Small intestine (tissue), 7 donors: ENCODE measurements at regions not wholly inside any gene's neighbourhood (a gene's known extent, or its start where the extent isn't known, plus 50 kb on each side); places are given as distances from the start of the nearest gene placed in this dataset.
"Not testable (repeated sequence)": the region's sequence is repeated elsewhere in the genome, so short reads cannot be mapped to it uniquely, and the experiment has no call there.

Experiments used
- DNase-seq, 2 donors: peaks; one replicate each; pipeline versions ENCODE4 v3.0.0 to v3.0.0-alpha.2; 2013
- FAIRE-seq: peaks from 2 replicates; lab custom pipeline; 2012; peaks lifted over from hg19 to GRCh38; lab: Jason Lieb, UNC
- H3K27ac ChIP-seq, 3 donors: one replicate each; pipeline ENCODE4 v1.5.1; 2013; ENCODE audit warnings: low read length in 2 of 3, mild to moderate bottlenecking in 2 of 3, control low read depth in 1 of 3, inconsistent platforms in 1 of 3, low read depth in 1 of 3, moderate library complexity in 1 of 3
- H3K27me3 ChIP-seq, 3 donors: one replicate each; pipeline ENCODE4 v1.6.1; 2013; ENCODE audit warnings: low read length in 3 of 3, inconsistent platforms in 1 of 3; ENCODE audit not compliant: control insufficient read depth in 3 of 3, insufficient read depth in 3 of 3
- H3K36me3 ChIP-seq, 3 donors: one replicate each; pipeline ENCODE4 v1.6.1; 2013; ENCODE audit warnings: low read length in 3 of 3, inconsistent platforms in 1 of 3, low read depth in 1 of 3, mild to moderate bottlenecking in 1 of 3, moderate library complexity in 1 of 3; ENCODE audit not compliant: control insufficient read depth in 3 of 3, insufficient read depth in 2 of 3
- H3K4me1 ChIP-seq, 3 donors: one replicate each; pipeline ENCODE4 v1.6.1; 2013; ENCODE audit warnings: low read length in 2 of 3, inconsistent platforms in 1 of 3, low read depth in 1 of 3, mild to moderate bottlenecking in 1 of 3, moderate library complexity in 1 of 3; ENCODE audit not compliant: control insufficient read depth in 3 of 3, insufficient read depth in 2 of 3
- H3K4me3 ChIP-seq, 3 donors: one replicate each; pipeline ENCODE4 v1.5.1; 2013; ENCODE audit warnings: low read length in 3 of 3, control low read depth in 1 of 3, inconsistent platforms in 1 of 3, low read depth in 1 of 3, mild to moderate bottlenecking in 1 of 3, moderate library complexity in 1 of 3
- H3K9me3 ChIP-seq, 2 donors: one replicate each; pipeline ENCODE4 v1.6.1; 2013; ENCODE audit warnings: low read depth in 1 of 2, low read length in 1 of 2; ENCODE audit not compliant: control insufficient read depth in 2 of 2, insufficient read depth in 1 of 2
- WGBS, 3 donors: extraction: QIAGEN DNeasy Blood & Tissue Kit; methylation state at CpG; one replicate each; pipeline ENCODE4 v1.1.7; 2013; 5-methylcytosine and 5-hydroxymethylcytosine counted together
- donor health status: healthy with polysubstance abuse.
- donor health status: control.
- donor health status: control.
- donor health status: Bipolar disorder and iron deficiency.
- donor health status: healthy.

GRCh38 chr2:176923205-176923604 lies 289.4 kb upstream of the HNRNPA3 start:
- Histone ChIP-seq H3K36me3 (no peaks in the 10 kb centered on the region), H3K27me3 (no peaks in the 10 kb centered on the region), H3K4me3 (no peak overlapping the region), H3K4me1 (no peaks in the 10 kb centered on the region), H3K9me3 (no peaks in the 10 kb centered on the region), H3K27ac (no peak overlapping the region)
- FAIRE-seq: no peak
- WGBS, 3 donors: 90 to 92% (median 91%) methylated on average over 4 of the region's 4 CpGs
- DNase-seq: no peak

DNA sequence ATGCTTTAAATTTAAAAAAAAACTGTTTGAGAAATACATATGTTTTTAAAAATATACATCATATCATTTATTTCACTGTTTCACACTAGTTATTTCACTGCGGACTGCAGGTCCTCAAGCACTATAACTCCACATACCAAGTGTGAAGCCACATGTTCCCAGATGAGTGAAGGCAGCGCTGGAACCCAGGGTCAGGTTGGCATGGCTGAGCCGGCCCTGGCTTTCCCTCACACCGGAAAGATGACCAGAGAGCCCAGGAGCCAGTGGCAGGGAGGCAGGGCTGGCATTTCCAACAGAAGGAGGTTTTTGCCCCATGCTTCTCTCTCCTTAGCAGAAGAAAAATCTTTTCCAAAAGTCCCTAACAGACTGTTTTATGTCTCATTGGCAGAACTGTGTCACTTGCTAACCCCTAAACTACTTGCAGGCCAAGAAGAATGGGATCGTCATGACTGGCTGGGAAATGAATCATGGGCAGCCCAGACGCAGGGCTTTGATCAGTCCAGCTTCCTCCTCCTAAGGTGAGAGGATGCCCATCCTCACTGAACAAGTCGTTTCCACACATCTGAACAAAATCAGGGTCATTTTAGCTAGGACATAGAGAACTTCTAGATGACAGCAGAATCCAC lies 287.6 kb upstream of the HNRNPA3 start:
- no peaks in the 10 kb centered on the region for H3K36me3 ChIP-seq
- no peaks in the 10 kb centered on the region for H3K9me3 ChIP-seq
- DNase-seq: no peak
- FAIRE-seq: no peak
- no peaks in the 10 kb centered on the region for H3K4me1 ChIP-seq
- no peak overlapping the region for H3K27ac ChIP-seq
- no peaks in the 10 kb centered on the region for H3K27me3 ChIP-seq
- WGBS, 3 donors: 77 to 86% (median 82%) methylated on average over 7 of the region's 7 CpGs
- no peak overlapping the region for H3K4me3 ChIP-seq

GRCh38 chr2:176926453-176926852 lies 286.1 kb upstream of the HNRNPA3 start:
- Histone ChIP-seq H3K36me3 (no peaks in the 10 kb centered on the region), H3K27ac (no peak overlapping the region), H3K4me3 (no peak overlapping the region), H3K9me3 (no peaks in the 10 kb centered on the region), H3K27me3 (no peaks in the 10 kb centered on the region), H3K4me1 (no peaks in the 10 kb centered on the region)
- DNase-seq: no peak
- WGBS, 3 donors: 56 to 88% (median 56%) methylated on average over 1 of the region's 1 CpG
- no peak for FAIRE-seq

DNA sequence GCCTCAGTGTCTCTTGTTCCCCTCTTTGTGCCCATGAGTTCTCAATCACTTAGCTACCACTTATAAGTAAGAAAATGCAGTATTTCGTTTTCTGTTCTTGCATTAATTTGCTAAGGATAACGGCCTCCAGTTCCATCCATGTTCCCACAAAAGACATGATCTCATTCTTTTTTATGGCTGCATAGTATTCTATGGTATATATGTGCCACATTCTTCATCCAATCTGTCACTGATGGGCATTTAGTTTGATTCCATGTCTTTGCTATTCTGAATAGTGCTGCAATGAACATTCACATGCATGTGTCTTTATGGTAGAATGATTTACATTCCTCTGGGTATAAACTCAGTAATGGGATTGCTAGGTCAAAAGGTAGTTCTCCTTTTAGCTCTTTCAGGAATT lies 283.2 kb upstream of the HNRNPA3 start:
- H3K27me3 ChIP-seq, DNase-seq, H3K4me3 ChIP-seq, H3K4me1 ChIP-seq, H3K9me3 ChIP-seq, FAIRE-seq, H3K27ac ChIP-seq, H3K36me3 ChIP-seq: not testable (repeated sequence)
- 82 to 93% (median 91%) methylated on average over 2 of the region's 2 CpGs for WGBS, 3 donors

DNA sequence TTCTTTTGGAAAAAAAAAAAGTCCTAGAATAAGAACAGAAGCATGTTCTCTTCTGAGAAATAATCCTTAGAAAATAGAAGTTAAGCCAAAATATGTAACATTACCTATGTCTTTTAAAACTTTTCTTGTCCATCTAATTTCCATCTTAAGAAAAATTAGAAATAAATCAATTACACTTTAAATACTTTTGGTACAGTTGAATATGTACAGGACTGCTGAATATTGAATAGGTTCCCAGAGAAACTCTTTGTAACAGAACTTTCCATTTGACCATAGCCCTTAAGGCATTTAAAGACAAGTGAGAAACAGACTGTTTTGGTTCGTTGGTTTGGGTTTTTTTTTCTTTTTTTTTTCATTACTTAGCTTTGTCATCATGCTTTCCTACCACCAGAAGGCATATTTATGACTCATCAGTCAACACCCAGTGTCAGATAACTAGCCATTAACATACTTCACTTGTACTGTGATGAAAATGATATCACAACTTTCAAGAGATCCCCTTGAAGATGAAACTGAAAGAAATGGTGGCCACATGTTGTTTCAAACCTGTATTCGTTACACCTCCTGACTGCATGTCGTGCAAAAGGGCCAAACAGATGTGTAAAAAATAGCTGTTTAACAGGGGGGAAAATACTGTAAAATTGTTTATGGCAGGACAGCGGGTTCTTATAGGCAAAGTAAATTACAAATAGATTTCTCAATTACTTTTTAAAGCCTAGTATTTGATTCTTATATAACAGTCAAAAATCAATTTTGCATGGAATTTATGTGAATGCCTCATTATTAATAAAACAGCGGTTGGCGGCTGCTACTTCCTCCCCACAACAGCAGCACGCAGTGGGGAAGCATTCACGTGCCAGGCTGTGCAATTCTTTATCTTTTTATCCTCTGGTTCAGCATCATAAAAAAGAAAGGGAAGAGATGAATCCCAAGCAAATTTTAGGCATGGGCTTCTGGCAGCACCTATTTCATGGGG lies 280.7 kb upstream of the HNRNPA3 start:
- 45 to 60% (median 59%) methylated on average over 8 of the region's 8 CpGs for WGBS, 3 donors

DNA sequence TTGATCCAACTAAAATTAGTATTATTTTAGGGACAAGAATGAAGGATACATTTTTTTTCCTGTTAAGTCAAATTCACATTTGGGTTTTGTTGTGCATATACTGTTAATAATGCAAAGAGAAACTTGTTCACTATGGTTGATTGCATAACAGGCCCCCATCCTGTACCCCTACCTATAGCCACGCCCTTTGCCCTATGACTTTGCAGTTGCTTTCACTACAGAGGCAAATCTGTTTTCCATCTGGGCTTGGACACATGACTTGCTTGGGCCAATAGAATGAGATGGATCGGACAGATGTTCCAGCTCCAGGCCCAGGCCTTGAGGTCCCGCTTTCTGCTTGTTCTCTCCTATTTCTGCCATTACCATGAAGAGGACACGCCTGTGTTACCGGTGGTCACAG lies 278.5 kb upstream of the HNRNPA3 start:
- FAIRE-seq (no peak), DNase-seq (peak in 1 of 2 donors; percentile 9)
- WGBS, 3 donors: 94 to 98% (median 95%) methylated on average over 5 of the region's 5 CpGs

More for the DNA sequence above, 280.7 kb upstream of the HNRNPA3 start:
- Histone ChIP-seq H3K4me1 (no peaks in the 10 kb centered on the region), H3K36me3 (no peaks in the 10 kb centered on the region), H3K9me3 (no peaks in the 10 kb centered on the region), H3K27ac (no peak overlapping the region), H3K4me3 (no peak overlapping the region), H3K27me3 (no peaks in the 10 kb centered on the region)
- FAIRE-seq: no peak
- DNase-seq: peak in 1 of 2 donors; percentile 45

GRCh38 chr2:176934869-176935415 lies 277.7 kb upstream of the HNRNPA3 start:
- FAIRE-seq: no peak
- 67 to 85% (median 82%) methylated on average over 7 of the region's 7 CpGs for WGBS, 3 donors
- H3K9me3 ChIP-seq: no peaks in the 10 kb centered on the region

More for the DNA sequence above, 278.5 kb upstream of the HNRNPA3 start:
- no peak overlapping the region for H3K27ac ChIP-seq
- H3K36me3 ChIP-seq: no peaks in the 10 kb centered on the region
- H3K27me3 ChIP-seq: no peaks in the 10 kb centered on the region
- H3K4me1 ChIP-seq: no peaks in the 10 kb centered on the region
- no peaks in the 10 kb centered on the region for H3K9me3 ChIP-seq
- H3K4me3 ChIP-seq: no peak overlapping the region

DNA sequence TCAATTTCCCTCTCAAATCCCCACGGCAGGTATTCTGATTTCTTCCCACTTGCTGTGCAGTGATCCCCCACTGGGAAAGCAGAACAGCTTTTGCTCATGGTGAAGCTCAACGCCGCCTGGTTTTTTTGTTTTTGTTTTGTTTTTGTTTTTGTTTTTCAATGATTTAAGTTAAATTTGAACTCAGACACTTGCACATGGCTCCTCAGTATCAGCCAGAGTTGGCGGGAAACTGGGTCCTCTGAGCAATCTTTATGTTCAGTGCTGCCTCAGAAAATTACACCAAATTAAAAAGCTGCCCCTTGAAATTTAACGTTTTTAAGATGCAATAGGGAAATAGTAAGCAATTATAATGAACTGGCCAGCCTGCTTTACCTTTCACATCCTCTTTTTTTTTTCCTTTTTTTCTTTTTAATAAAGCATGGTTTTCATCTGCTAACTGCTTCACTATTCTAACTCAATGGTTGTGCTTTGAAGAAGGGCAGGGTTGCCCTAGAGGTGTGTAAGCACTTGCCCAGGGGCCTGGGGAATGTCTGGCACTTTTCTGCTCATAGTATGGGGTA lies 277.0 kb upstream of the HNRNPA3 start:
- no peak overlapping the region for H3K4me3 ChIP-seq
- no peaks in the 10 kb centered on the region for H3K9me3 ChIP-seq
- no peaks in the 10 kb centered on the region for H3K4me1 ChIP-seq
- H3K27me3 ChIP-seq: no peaks in the 10 kb centered on the region
- WGBS, 3 donors: 75 to 81% (median 75%) methylated on average over 5 of the region's 5 CpGs
- FAIRE-seq (no peak), DNase-seq (no peak)
- H3K36me3 ChIP-seq: no peaks in the 10 kb centered on the region
- H3K27ac ChIP-seq: no peak overlapping the region

More at GRCh38 chr2:176934869-176935415, 277.7 kb upstream of the HNRNPA3 start:
- Histone ChIP-seq H3K36me3 (no peaks in the 10 kb centered on the region), H3K4me3 (no peak overlapping the region), H3K27ac (no peak overlapping the region), H3K4me1 (no peaks in the 10 kb centered on the region), H3K27me3 (no peaks in the 10 kb centered on the region)
- DNase-seq: no peak
